Keratinocyte (primary cell): ENCODE measurements at regions not wholly inside any gene's neighbourhood (a gene's known extent, or its start where the extent isn't known, plus 50 kb on each side); places are given as distances from the start of the nearest gene placed in this dataset.

Experiments used
- DNase-seq: peaks from one replicate; pipeline ENCODE4 v3.0.0-alpha.2; 2011; ENCODE audit warnings: low read depth, missing footprints, low spot score
- FAIRE-seq: peaks from 2 replicates; lab custom pipeline; 2011; peaks lifted over from hg19 to GRCh38; lab: Jason Lieb, UNC
- H2AFZ ChIP-seq: 2 replicates; pipeline ENCODE4 v1.6.0; 2012; ENCODE audit warnings: low read length, control low read depth, inconsistent platforms; ENCODE audit not compliant: control insufficient read depth
- H3K27ac ChIP-seq: 2 replicates; pipeline ENCODE4 v1.5.1; 2011; ENCODE audit warnings: low read length; ENCODE audit not compliant: control insufficient read depth, insufficient read depth
- H3K27me3 ChIP-seq: 3 replicates; pipeline ENCODE4 v1.6.0; 2011; ENCODE audit warnings: low read length; ENCODE audit not compliant: control insufficient read depth, insufficient read depth; ENCODE audit errors: extremely low read depth
- H3K36me3 ChIP-seq, 2 experiments: 2 replicates in 1 of 2; 3 replicates in 1 of 2; pipeline ENCODE4 v1.5.1; 2011; ENCODE audit warnings: low read length in 2 of 2, mild to moderate bottlenecking in 1 of 2; ENCODE audit not compliant: control insufficient read depth in 2 of 2, insufficient read depth in 2 of 2; ENCODE audit errors: extremely low read depth in 1 of 2
- H3K4me1 ChIP-seq: 3 replicates; pipeline ENCODE4 v1.5.1; 2011; ENCODE audit warnings: low read length; ENCODE audit not compliant: control insufficient read depth, insufficient read depth; ENCODE audit errors: extremely low read depth
- H3K4me2 ChIP-seq: 3 replicates; pipeline ENCODE4 v1.6.0; 2011; ENCODE audit warnings: low read depth, low read length; ENCODE audit not compliant: control insufficient read depth, insufficient read depth; ENCODE audit errors: extremely low read depth
- H3K4me3 ChIP-seq, 3 experiments: fragments of 200-600 bp in 1 of 3; sonication (generic) in 1 of 3; 2 replicates in 2 of 3; 3 replicates in 1 of 3; pipeline ENCODE4 v1.5.1; 2011 to 2016; ENCODE audit warnings: low read length in 3 of 3, mild to moderate bottlenecking in 3 of 3, control low read depth in 2 of 3, inconsistent platforms in 1 of 3, low read depth in 1 of 3, mixed read lengths in 1 of 3, mixed run types in 1 of 3, moderate library complexity in 1 of 3; ENCODE audit not compliant: control insufficient read depth in 2 of 3, insufficient read depth in 2 of 3; ENCODE audit errors: extremely low read depth in 1 of 3
- H3K79me2 ChIP-seq: 2 replicates; pipeline ENCODE4 v1.6.0; 2012; ENCODE audit warnings: low read length; ENCODE audit not compliant: control insufficient read depth, insufficient read depth
- H3K9ac ChIP-seq: 3 replicates; pipeline ENCODE4 v1.6.0; 2011; ENCODE audit warnings: low read length; ENCODE audit not compliant: control insufficient read depth, insufficient read depth; ENCODE audit errors: extremely low read depth
- H3K9me1 ChIP-seq: 3 replicates; pipeline ENCODE4 v1.6.0; 2011; ENCODE audit warnings: low read length; ENCODE audit not compliant: control insufficient read depth, insufficient read depth; ENCODE audit errors: extremely low read depth
- H3K9me3 ChIP-seq: 2 replicates; pipeline ENCODE4 v1.5.1; 2012; ENCODE audit warnings: low read depth, low read length; ENCODE audit not compliant: control insufficient read depth
- H4K20me1 ChIP-seq: 3 replicates; pipeline ENCODE4 v1.6.0; 2011; ENCODE audit warnings: low read length; ENCODE audit not compliant: control insufficient read depth, insufficient read depth; ENCODE audit errors: extremely low read depth
- EZH2 ChIP-seq: IDR thresholded peaks from one replicate; pipeline ENCODE4 v1.6.1; 2012; ENCODE audit warnings: inconsistent platforms, mild to moderate bottlenecking, low read length, moderate library complexity
- dilution Hi-C: fragments of 300-500 bp; cut with MboI; formaldehyde crosslinking; loops from one replicate; pipeline ENCODE4 v1.7.0; 2020; ENCODE audit warnings: low sequenced_read_pairs; ENCODE audit not compliant: extremely low pct_ligation_motif_present
- TF ChIP-seq, protein P1 (sequence below), 3 experiments: IDR thresholded peaks in 1 of 3; conservative IDR thresholded peaks in 1 of 3; optimal IDR thresholded peaks in 1 of 3; 2 replicates in 2 of 3; 3 replicates in 1 of 3; pipeline versions ENCODE3 to v1.5.1; 2011; ENCODE audit warnings: low read length in 3 of 3, mild to moderate bottlenecking in 3 of 3, moderate library complexity in 2 of 3, control low read depth in 1 of 3, inconsistent platforms in 1 of 3; ENCODE audit not compliant: insufficient read depth in 2 of 3; ENCODE audit errors: extremely low read depth in 1 of 3

DNA sequence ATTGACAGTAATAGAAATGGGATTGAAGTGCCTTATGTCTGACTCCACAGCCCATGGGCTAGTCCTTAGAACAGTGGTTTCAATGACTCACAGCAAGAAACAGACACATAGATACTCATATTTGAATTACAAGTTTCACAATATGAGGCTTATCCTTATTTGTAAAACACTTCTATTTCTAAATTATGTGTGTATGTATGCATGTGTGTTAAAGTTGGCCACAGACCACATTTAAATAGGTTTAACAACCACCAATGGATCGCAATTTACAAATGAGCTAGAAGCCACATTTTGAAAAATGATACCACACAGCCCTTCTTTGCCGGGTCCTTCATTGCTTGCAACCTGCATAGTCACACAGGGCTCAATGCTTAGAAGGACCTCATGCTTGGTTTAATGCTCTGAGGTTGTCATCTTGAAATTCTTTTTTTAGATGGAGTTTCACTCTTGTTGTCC is 157.8 kb upstream of the PREP start:
- no peaks in the 10 kb centered on the region for H4K20me1 ChIP-seq
- no peak overlapping the region for H3K4me3 ChIP-seq
- no peaks in the 10 kb centered on the region for H3K27me3 ChIP-seq
- no peak overlapping the region for H3K4me2 ChIP-seq
- dilution Hi-C loops = no loop called here
- no peaks in the 10 kb centered on the region for H3K9me3 ChIP-seq
- TF ChIP-seq, protein P1, sequence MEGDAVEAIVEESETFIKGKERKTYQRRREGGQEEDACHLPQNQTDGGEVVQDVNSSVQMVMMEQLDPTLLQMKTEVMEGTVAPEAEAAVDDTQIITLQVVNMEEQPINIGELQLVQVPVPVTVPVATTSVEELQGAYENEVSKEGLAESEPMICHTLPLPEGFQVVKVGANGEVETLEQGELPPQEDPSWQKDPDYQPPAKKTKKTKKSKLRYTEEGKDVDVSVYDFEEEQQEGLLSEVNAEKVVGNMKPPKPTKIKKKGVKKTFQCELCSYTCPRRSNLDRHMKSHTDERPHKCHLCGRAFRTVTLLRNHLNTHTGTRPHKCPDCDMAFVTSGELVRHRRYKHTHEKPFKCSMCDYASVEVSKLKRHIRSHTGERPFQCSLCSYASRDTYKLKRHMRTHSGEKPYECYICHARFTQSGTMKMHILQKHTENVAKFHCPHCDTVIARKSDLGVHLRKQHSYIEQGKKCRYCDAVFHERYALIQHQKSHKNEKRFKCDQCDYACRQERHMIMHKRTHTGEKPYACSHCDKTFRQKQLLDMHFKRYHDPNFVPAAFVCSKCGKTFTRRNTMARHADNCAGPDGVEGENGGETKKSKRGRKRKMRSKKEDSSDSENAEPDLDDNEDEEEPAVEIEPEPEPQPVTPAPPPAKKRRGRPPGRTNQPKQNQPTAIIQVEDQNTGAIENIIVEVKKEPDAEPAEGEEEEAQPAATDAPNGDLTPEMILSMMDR (optimal IDR thresholded peaks at IDR 0.05 in 1 of 3, IDR thresholded peaks at IDR 0.05 in 1 of 3, conservative IDR thresholded peaks at IDR 0.05 in 1 of 3; ENCODE audit: extremely low read depth in 1 of 3, insufficient read depth in 2 of 3, low read length in 3 of 3) = no peak
- no peak overlapping the region for H2AFZ ChIP-seq
- H3K36me3 ChIP-seq = no peaks in the 10 kb centered on the region
- no peaks in the 10 kb centered on the region for H3K79me2 ChIP-seq
- no peak overlapping the region for H3K27ac ChIP-seq
- DNase-seq (no peak), FAIRE-seq (peak; percentile 83)
- H3K9ac ChIP-seq = no peak overlapping the region
- no peaks in the 10 kb centered on the region for H3K9me1 ChIP-seq
- peaks cover 2% of the 10 kb centered on the region for H3K4me1 ChIP-seq

DNA sequence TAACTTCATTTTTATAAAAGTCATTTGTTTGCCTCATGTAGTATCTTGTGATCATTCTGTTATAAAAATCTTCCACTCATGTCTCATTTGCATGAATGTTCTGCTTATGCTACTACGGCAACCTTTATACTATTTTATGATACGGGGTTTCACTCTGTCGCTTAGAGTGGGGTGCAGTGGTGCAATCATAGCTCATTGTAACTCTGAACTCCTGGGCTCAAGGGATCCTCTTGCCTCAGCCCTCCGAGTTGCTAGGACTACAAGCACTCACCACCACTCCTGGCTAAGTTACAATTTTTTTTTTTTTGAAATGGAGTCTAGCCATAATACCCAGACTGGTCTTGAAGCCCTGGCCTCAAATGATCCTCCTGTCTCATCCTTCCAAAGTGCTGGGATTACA is 154.4 kb upstream of the PREP start:
- H3K9me1 ChIP-seq = no peaks in the 10 kb centered on the region
- H3K79me2 ChIP-seq = no peaks in the 10 kb centered on the region
- H3K27ac ChIP-seq = no peak overlapping the region
- no peaks in the 10 kb centered on the region for H3K27me3 ChIP-seq
- TF ChIP-seq EZH2 = no peak
- TF ChIP-seq, protein P1 (optimal IDR thresholded peaks at IDR 0.05 in 1 of 3, IDR thresholded peaks at IDR 0.05 in 1 of 3, conservative IDR thresholded peaks at IDR 0.05 in 1 of 3; ENCODE audit: extremely low read depth in 1 of 3, insufficient read depth in 2 of 3, low read length in 3 of 3) = no peak
- no peak overlapping the region for H3K4me2 ChIP-seq
- H3K4me3 ChIP-seq = no peak overlapping the region
- H3K36me3 ChIP-seq = no peaks in the 10 kb centered on the region
- dilution Hi-C loops = no loop called here
- H4K20me1 ChIP-seq = no peaks in the 10 kb centered on the region
- no peak overlapping the region for H2AFZ ChIP-seq
- no peaks in the 10 kb centered on the region for H3K9me3 ChIP-seq
- FAIRE-seq (no peak), DNase-seq (no peak)
- no peak overlapping the region for H3K9ac ChIP-seq
- peaks cover 17% of the 10 kb centered on the region for H3K4me1 ChIP-seq
